ENCODE measurements at regions not wholly inside any gene's neighbourhood (a gene's known extent, or its start where the extent isn't known, plus 50 kb on each side); places are given as distances from the start of the nearest gene placed in this dataset.

- TF ChIP-seq EP300 (IDR thresholded peaks at IDR 0.05) (no peak), CTCF (IDR thresholded peaks at IDR 0.05) (no peak), POLR2A (IDR thresholded peaks at IDR 0.05; ENCODE audit: low read depth) (no peak), POLR2AphosphoS5 (IDR thresholded peaks at IDR 0.05) (no peak)
- intact Hi-C loops (cut with DNase I) = no loop called here
- Histone ChIP-seq H3K36me3 (no peaks in the 10 kb centered on the region), H3K27me3 (no peaks in the 10 kb centered on the region), H3K4me1 (no peaks in the 10 kb centered on the region), H3K9me3 (no peaks in the 10 kb centered on the region), H3K4me3 (no peak overlapping the region), H3K27ac (replicated peaks in 1 of 4) (no peak overlapping the region)
- WGBS = 78% methylated on average over 3 of the region's 3 CpGs
- DNase-seq (ENCODE audit: extremely low spot score) = no peak
These were observed 206.1 kb upstream of the PROK2 start for GRCh38 chr3:71991046-71991445.

DNA sequence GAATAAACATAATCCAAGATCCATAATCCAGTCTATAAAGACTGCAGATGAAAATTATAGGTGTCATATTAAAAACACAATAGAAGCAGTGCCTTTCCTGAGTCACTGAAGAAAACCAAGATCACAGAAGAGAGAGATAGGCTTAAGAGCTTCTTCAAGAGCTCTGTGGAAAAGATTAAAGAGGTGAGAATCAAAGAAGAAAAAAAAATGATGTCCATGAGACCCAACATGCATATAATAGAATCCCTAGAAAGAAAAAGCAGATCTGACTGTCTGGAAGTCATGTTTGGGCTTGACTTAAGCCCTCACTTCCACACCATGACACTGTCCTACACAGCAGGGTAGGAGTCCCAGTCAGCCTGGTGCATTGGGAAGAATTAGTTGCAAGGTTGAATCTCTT lies 205.6 kb upstream of the PROK2 start:
- no peak for DNase-seq (ENCODE audit: extremely low spot score)
- intact Hi-C loops (cut with DNase I) = no loop called here
- Histone ChIP-seq H3K4me3 (no peak overlapping the region), H3K27ac (replicated peaks in 1 of 4) (no peak overlapping the region), H3K27me3 (no peaks in the 10 kb centered on the region), H3K9me3 (no peaks in the 10 kb centered on the region), H3K36me3 (no peaks in the 10 kb centered on the region), H3K4me1 (no peaks in the 10 kb centered on the region)
- no peak for TF ChIP-seq POLR2A (IDR thresholded peaks at IDR 0.05; ENCODE audit: low read depth)
- no peak for TF ChIP-seq EP300 (IDR thresholded peaks at IDR 0.05)
- no peak for TF ChIP-seq CTCF (IDR thresholded peaks at IDR 0.05)
- TF ChIP-seq POLR2AphosphoS5 (IDR thresholded peaks at IDR 0.05) = no peak

DNA sequence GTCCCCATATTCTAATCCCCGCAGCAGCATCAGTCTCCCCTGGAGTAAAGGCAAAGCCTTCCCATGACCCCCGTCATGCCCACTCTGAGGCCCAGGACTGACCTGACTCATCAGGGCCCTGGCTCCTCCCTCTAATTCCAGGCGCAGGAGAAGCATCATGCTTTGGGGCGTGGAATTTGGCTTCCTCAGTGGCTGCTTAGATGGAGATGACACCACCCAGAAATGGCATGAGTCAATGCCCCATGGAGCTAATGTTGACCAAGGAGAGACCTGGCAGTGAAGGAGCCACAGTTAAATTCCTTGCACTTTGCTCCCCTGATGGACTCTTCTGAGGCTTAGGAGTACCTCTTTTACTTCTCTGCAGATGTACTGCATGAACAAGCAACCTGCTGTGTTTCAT lies 204.2 kb upstream of the PROK2 start:
- Histone ChIP-seq H3K9me3 (no peaks in the 10 kb centered on the region), H3K4me3 (no peak overlapping the region), H3K36me3 (no peaks in the 10 kb centered on the region), H3K27me3 (no peaks in the 10 kb centered on the region), H3K27ac (replicated peaks in 1 of 4) (no peak overlapping the region), H3K4me1 (no peaks in the 10 kb centered on the region)
- 95% methylated on average over 3 of the region's 4 CpGs for WGBS
- TF ChIP-seq POLR2A (IDR thresholded peaks at IDR 0.05; ENCODE audit: low read depth) (no peak), CTCF (IDR thresholded peaks at IDR 0.05) (no peak), EP300 (IDR thresholded peaks at IDR 0.05) (no peak), POLR2AphosphoS5 (IDR thresholded peaks at IDR 0.05) (no peak)
- no peak for DNase-seq (ENCODE audit: extremely low spot score)
- intact Hi-C loops (cut with DNase I) = no loop called here

DNA sequence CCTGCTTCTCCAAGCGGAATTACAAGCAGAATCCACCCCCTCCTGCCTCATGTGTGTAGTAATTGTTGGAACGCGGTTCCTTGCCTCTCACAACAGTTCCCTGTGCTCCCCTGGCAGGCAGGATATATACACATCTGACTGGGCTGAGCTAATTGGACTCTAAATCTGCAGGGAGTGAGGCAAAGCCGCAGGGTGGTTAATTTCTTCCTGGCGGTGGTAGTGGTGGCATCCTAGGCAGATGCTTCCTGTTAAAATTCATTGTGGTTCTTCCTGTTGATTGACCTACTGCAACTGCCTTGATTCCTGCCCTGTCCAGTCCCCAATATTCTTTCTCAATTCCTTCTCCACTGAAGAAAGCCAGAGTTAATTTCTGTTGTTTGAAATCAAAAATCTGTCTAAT lies 202.9 kb upstream of the PROK2 start:
- TF ChIP-seq EP300 (IDR thresholded peaks at IDR 0.05) (no peak), POLR2A (IDR thresholded peaks at IDR 0.05; ENCODE audit: low read depth) (no peak), POLR2AphosphoS5 (IDR thresholded peaks at IDR 0.05) (peak; percentile 19 to 28), CTCF (IDR thresholded peaks at IDR 0.05) (no peak)

GRCh38 chr3:71987089-71987735 lies 202.3 kb upstream of the PROK2 start:
- Histone ChIP-seq H3K27ac (replicated peaks in 1 of 4) (no peak overlapping the region), H3K4me3 (no peak overlapping the region), H3K9me3 (no peaks in the 10 kb centered on the region), H3K36me3 (no peaks in the 10 kb centered on the region), H3K4me1 (no peaks in the 10 kb centered on the region), H3K27me3 (no peaks in the 10 kb centered on the region)
- DNase-seq (ENCODE audit: extremely low spot score) = no peak
- peak in 1 of 3 experiments; percentile 32 for TF ChIP-seq CTCF (IDR thresholded peaks at IDR 0.05)
- TF ChIP-seq POLR2AphosphoS5 (IDR thresholded peaks at IDR 0.05) = no peak
- intact Hi-C loops (cut with DNase I) = no loop called here
- 77% methylated on average over 9 of the region's 9 CpGs for WGBS

More for the DNA sequence above, 202.9 kb upstream of the PROK2 start:
- H3K27ac ChIP-seq (replicated peaks in 1 of 4) = no peak overlapping the region
- H3K9me3 ChIP-seq = no peaks in the 10 kb centered on the region
- H3K36me3 ChIP-seq = no peaks in the 10 kb centered on the region
- WGBS = 49% methylated on average over 5 of the region's 5 CpGs
- no peaks in the 10 kb centered on the region for H3K27me3 ChIP-seq
- no peak overlapping the region for H3K4me3 ChIP-seq
- no peak for DNase-seq (ENCODE audit: extremely low spot score)
- no peaks in the 10 kb centered on the region for H3K4me1 ChIP-seq
- intact Hi-C loops (cut with DNase I) = no loop called here

Measured in esophagus muscularis mucosa (tissue), 4 donors.